ENCODE measurements at regions not wholly inside any gene's neighbourhood (a gene's known extent, or its start where the extent isn't known, plus 50 kb on each side); places are given as distances from the start of the nearest gene placed in this dataset.

- TF ChIP-seq CTCF (conservative IDR thresholded peaks at IDR 0.05; ENCODE audit: low read length) (no peak), EZH2phosphoT487 (IDR thresholded peaks at IDR 0.05; ENCODE audit: borderline replicate concordance, low read depth, low read length) (no peak)
Measured at GRCh38 chr9:87193925-87194868, 246.9 kb upstream of the GAS1 start.

All from OCI-LY7 (cell line).